Psoas muscle (tissue), 7 donors: ENCODE measurements at regions not wholly inside any gene's neighbourhood (a gene's known extent, or its start where the extent isn't known, plus 50 kb on each side); places are given as distances from the start of the nearest gene placed in this dataset.

Source experiments
- ATAC-seq, 4 donors: fragments of 200-7000 bp; cut with Tn5 transposase; one replicate each; pipeline ENCODE4 v1.9.1; 2020; ENCODE audit warnings: moderate library complexity in 3 of 4, mild to moderate bottlenecking in 2 of 4
- DNase-seq, 2 donors: peaks; one replicate each; pipeline ENCODE4 v3.0.0-alpha.2; 2020
- H3K27ac ChIP-seq: fragments of 200-600 bp; one replicate; pipeline ENCODE4 v1.8.0; 2022
- H3K27me3 ChIP-seq, 3 donors: fragments of 200-600 bp in 1 of 3; one replicate each; pipeline versions ENCODE4 v1.6.1 to v1.8.0; 2013 to 2022; ENCODE audit warnings: low read length in 2 of 3, mild to moderate bottlenecking in 2 of 3, moderate library complexity in 1 of 3; ENCODE audit not compliant: insufficient read depth in 3 of 3
- H3K36me3 ChIP-seq, 2 donors: fragments of 200-600 bp in 1 of 2; one replicate each; pipeline versions ENCODE4 v1.6.1 to v1.8.0; 2013 to 2022; ENCODE audit warnings: low read depth in 1 of 2, mild to moderate bottlenecking in 1 of 2, moderate library complexity in 1 of 2; ENCODE audit not compliant: insufficient read depth in 1 of 2
- H3K4me1 ChIP-seq: fragments of 200-600 bp; one replicate; pipeline ENCODE4 v1.8.0; 2022
- H3K4me3 ChIP-seq: fragments of 200-600 bp; one replicate; pipeline ENCODE4 v1.8.0; 2022; ENCODE audit warnings: mild to moderate bottlenecking
- H3K9me3 ChIP-seq: fragments of 200-600 bp; one replicate; pipeline ENCODE4 v1.8.0; 2022
- CTCF ChIP-seq: fragments of 200-600 bp; IDR thresholded peaks from one replicate; pipeline ENCODE4 v1.8.0; 2022; ENCODE audit warnings: antibody characterized with exemption
- WGBS, 3 donors: extraction: QIAGEN DNeasy Blood & Tissue Kit; methylation state at CpG; one replicate each; pipeline versions ENCODE4 v1.1.6 to v1.1.7; 2013; 5-methylcytosine and 5-hydroxymethylcytosine counted together
- intact Hi-C, 2 donors: fragments of 100-400 bp; cut with DNase I; formaldehyde crosslinking; loops; one replicate each; pipeline versions ENCODE4 v1.11.0 to v1.14.2; 2022
- donor health status: healthy with polysubstance abuse.
- donor health status: DM: no; HTN: no; CAD: no; lungs with moderate emphysema.
- donor health status: Bipolar disorder and iron deficiency.
- donor health status: healthy.
- donor health status: DM: yes; HTN: yes; CAD: no.
- donor health status: DM: no; HTN: no; CAD: no.
- donor health status: DM: yes; HTN: yes; CAD: no.

- ATAC-seq (no peak), DNase-seq (no peak)
- H3K27me3 ChIP-seq, result no peaks in the 10 kb centered on the region
- no peaks in the 10 kb centered on the region for H3K36me3 ChIP-seq
- intact Hi-C loops, result no loop called here
- WGBS, 3 donors, result 83 to 93% (median 87%) methylated on average over 2 of the region's 2 CpGs
- no peaks in the 10 kb centered on the region for H3K4me1 ChIP-seq
- no peak overlapping the region for H3K4me3 ChIP-seq
- H3K9me3 ChIP-seq, result no peaks in the 10 kb centered on the region
- no peak for TF ChIP-seq CTCF
- no peak overlapping the region for H3K27ac ChIP-seq
Measured at GRCh38 chr5:21168557-21168956, 1180.6 kb upstream of the CDH18 start.

- DNase-seq, result no peak
- H3K27me3 ChIP-seq, result no peaks in the 10 kb centered on the region
- H3K27ac ChIP-seq, result no peak overlapping the region
- no peak overlapping the region for H3K4me3 ChIP-seq
- TF ChIP-seq CTCF, result no peak
- intact Hi-C loops, result no loop called here
- no peaks in the 10 kb centered on the region for H3K9me3 ChIP-seq
- 63 to 90% (median 79%) methylated on average over 6 of the region's 6 CpGs for WGBS, 3 donors
- no peak for ATAC-seq
- H3K36me3 ChIP-seq, result no peaks in the 10 kb centered on the region
- H3K4me1 ChIP-seq, result no peaks in the 10 kb centered on the region
Measured at GRCh38 chr5:21165344-21165743, 1177.3 kb upstream of the CDH18 start.

- no peaks in the 10 kb centered on the region for H3K9me3 ChIP-seq
- 67 to 74% (median 74%) methylated on average over 4 of the region's 4 CpGs for WGBS, 3 donors
Measured at GRCh38 chr5:21164425-21164824, 1176.4 kb upstream of the CDH18 start.

GRCh38 chr5:21159510-21160059 is 1171.6 kb upstream of the CDH18 start:
- intact Hi-C loops, result no loop called here
- Histone ChIP-seq H3K4me1 (no peaks in the 10 kb centered on the region), H3K27ac (no peak overlapping the region), H3K36me3 (no peaks in the 10 kb centered on the region), H3K27me3 (no peaks in the 10 kb centered on the region), H3K4me3 (no peak overlapping the region), H3K9me3 (no peaks in the 10 kb centered on the region)
- ATAC-seq (no peak), DNase-seq (no peak)
- WGBS, 3 donors, result 85 to 89% (median 85%) methylated on average over 3 of the region's 3 CpGs
- no peak for TF ChIP-seq CTCF

More at GRCh38 chr5:21164425-21164824, 1176.4 kb upstream of the CDH18 start:
- Histone ChIP-seq H3K36me3 (no peaks in the 10 kb centered on the region), H3K4me1 (no peaks in the 10 kb centered on the region), H3K27ac (no peak overlapping the region), H3K4me3 (no peak overlapping the region), H3K27me3 (no peaks in the 10 kb centered on the region)
- intact Hi-C loops, result no loop called here
- DNase-seq, result no peak
- TF ChIP-seq CTCF, result no peak
- no peak for ATAC-seq

- TF ChIP-seq CTCF, result no peak
- H3K27me3 ChIP-seq, result no peaks in the 10 kb centered on the region
- H3K9me3 ChIP-seq, result no peaks in the 10 kb centered on the region
- WGBS, 3 donors, result 76% methylated on average over 2 of the region's 2 CpGs
- ATAC-seq, result no peak
- no peak overlapping the region for H3K27ac ChIP-seq
- intact Hi-C loops, result no loop called here
- H3K36me3 ChIP-seq, result no peaks in the 10 kb centered on the region
- H3K4me3 ChIP-seq, result no peak overlapping the region
- DNase-seq, result no peak
- H3K4me1 ChIP-seq, result no peaks in the 10 kb centered on the region
Measured at GRCh38 chr5:21154526-21154925, 1166.5 kb upstream of the CDH18 start.
